ENCODE measurements at regions not wholly inside any gene's neighbourhood (a gene's known extent, or its start where the extent isn't known, plus 50 kb on each side); places are given as distances from the start of the nearest gene placed in this dataset.

DNA sequence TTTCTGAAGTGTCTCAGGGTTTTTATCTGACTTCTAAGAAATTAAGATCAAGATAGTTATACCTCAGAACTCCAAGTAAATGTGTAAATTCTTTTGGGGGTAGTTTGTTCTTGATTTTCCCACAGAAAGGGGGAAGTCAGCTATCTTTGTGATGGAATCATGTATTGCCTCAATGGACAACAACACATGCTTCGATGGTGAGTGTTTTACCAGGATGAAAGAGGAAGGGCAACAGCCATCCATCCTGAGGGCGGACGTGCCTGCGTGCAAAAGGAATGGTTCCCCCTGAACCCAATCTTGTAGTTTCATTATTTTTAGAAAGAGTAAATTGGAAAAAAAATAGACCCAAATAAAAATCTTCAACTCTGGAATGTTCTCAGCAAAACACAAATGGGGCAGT lies 67.2 kb upstream of the ZPBP start:
- TF ChIP-seq FOXK2 (IDR thresholded peaks at IDR 0.05), result no peak
- TF ChIP-seq, protein P1, sequence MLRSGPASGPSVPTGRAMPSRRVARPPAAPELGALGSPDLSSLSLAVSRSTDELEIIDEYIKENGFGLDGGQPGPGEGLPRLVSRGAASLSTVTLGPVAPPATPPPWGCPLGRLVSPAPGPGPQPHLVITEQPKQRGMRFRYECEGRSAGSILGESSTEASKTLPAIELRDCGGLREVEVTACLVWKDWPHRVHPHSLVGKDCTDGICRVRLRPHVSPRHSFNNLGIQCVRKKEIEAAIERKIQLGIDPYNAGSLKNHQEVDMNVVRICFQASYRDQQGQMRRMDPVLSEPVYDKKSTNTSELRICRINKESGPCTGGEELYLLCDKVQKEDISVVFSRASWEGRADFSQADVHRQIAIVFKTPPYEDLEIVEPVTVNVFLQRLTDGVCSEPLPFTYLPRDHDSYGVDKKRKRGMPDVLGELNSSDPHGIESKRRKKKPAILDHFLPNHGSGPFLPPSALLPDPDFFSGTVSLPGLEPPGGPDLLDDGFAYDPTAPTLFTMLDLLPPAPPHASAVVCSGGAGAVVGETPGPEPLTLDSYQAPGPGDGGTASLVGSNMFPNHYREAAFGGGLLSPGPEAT (IDR thresholded peaks at IDR 0.05; ENCODE audit: low read depth), result no peak
- TF ChIP-seq HDAC2 (IDR thresholded peaks at IDR 0.05), result no peak
- TF ChIP-seq POLR2AphosphoS5 (IDR thresholded peaks at IDR 0.05; ENCODE audit: low read length), result no peak
- TF ChIP-seq, protein P2, sequence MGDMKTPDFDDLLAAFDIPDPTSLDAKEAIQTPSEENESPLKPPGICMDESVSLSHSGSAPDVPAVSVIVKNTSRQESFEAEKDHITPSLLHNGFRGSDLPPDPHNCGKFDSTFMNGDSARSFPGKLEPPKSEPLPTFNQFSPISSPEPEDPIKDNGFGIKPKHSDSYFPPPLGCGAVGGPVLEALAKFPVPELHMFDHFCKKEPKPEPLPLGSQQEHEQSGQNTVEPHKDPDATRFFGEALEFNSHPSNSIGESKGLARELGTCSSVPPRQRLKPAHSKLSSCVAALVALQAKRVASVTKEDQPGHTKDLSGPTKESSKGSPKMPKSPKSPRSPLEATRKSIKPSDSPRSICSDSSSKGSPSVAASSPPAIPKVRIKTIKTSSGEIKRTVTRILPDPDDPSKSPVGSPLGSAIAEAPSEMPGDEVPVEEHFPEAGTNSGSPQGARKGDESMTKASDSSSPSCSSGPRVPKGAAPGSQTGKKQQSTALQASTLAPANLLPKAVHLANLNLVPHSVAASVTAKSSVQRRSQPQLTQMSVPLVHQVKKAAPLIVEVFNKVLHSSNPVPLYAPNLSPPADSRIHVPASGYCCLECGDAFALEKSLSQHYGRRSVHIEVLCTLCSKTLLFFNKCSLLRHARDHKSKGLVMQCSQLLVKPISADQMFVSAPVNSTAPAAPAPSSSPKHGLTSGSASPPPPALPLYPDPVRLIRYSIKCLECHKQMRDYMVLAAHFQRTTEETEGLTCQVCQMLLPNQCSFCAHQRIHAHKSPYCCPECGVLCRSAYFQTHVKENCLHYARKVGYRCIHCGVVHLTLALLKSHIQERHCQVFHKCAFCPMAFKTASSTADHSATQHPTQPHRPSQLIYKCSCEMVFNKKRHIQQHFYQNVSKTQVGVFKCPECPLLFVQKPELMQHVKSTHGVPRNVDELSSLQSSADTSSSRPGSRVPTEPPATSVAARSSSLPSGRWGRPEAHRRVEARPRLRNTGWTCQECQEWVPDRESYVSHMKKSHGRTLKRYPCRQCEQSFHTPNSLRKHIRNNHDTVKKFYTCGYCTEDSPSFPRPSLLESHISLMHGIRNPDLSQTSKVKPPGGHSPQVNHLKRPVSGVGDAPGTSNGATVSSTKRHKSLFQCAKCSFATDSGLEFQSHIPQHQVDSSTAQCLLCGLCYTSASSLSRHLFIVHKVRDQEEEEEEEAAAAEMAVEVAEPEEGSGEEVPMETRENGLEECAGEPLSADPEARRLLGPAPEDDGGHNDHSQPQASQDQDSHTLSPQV (IDR thresholded peaks at IDR 0.05), result no peak

Measured in GM12878 (cell line).